Right lung (tissue), 2 donors: ENCODE measurements at regions not wholly inside any gene's neighbourhood (a gene's known extent, or its start where the extent isn't known, plus 50 kb on each side); places are given as distances from the start of the nearest gene placed in this dataset.
A peak's percentile ranks its signal among the peaks of the same experiment; 100 is the strongest.
"Not testable (repeated sequence)": the region's sequence is repeated elsewhere in the genome, so short reads cannot be mapped to it uniquely, and the experiment has no call there.

Experiments
- DNase-seq, 2 donors: peaks; one replicate each; pipeline ENCODE4 v3.0.0-alpha.2; 2013

DNA sequence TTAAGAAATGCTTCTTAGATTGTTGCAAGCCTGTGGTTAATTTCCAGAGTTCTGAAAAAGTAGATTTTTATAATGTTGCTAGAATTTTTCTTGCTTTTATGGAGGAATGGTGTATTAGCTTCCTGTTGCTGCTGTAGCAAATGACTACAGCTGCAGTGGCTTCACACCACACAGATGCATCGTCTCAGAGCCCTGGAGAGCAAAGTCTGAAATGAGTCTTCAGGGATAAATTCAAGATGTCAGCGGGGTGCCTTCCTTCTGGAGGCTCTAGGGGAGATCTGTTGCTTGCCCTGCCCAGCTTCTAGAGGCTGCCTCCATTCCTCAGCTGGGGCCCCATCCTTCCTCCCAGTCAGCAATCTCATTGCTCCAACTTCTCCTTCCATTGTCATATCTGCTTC, 187.8 kb downstream of the ZNF516 start:
- no peak for DNase-seq

DNA sequence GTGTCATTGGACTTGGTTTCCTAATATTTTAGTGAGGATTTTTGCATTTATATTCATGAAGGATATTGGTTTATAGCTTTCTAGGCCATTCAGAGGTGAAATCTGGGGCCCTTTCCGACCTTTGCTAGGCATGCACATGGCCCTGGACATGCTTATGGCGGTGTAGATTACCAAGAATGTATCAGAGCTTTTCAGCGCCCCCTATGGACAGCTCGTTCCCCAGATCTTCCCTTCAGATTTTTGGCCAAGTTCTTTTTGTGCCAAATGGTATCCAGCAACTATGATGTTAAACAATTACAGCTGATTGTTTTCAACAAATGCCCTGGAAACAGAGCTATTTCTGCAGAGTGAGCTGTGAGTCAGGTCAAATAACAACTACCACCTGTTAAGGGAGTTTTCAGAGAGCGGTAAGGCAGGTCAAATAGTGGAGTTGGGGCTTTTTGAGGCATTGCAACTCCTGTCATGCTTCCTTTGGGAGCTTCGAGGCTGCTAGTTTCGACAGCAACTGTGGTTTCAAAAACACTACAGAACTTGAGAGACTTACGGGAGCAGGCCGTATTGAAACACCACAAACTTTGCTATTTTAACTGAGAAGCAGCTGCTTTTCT, 188.3 kb downstream of the ZNF516 start:
- no peak for DNase-seq

DNA sequence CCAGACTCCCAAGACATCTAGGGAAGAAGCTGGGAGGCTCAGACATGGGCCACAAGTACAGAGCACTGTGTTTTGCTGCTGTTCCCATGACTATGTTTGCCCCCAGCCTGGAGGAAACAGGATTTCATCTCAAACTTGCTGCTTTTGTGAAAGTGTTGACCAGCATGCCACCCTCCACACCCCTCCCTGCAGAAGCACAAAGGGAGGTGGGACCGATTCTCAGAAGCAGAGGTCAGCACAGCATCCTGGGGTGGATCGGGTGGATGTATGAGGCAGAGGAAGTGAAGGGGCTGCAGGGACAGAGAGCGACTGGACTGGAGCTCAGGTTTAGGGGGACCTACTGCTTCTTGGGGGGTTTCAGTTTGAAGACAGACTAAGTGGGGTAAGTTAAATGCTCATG, 209.2 kb downstream of the ZNF516 start:
- DNase-seq: no peak

DNA sequence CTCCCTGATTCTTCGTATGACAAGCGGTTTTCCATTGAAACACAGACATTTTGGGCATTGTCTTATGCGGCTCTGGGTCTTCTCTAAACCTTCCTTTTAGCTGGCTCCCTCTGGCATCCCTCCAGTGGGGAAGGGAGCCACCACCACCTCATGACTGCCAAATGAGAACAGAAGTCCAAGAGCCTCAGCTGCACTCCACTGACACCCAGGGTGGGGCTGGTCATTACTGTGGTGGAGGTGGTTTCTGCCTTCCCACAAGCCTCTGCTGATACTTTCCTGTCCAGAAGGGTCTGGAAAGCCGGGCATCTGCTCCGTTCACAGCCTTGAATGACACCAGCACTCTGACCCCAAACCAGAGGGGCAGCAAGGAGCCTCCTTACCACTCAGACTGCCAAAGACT, 213.5 kb downstream of the ZNF516 start:
- no peak for DNase-seq

DNA sequence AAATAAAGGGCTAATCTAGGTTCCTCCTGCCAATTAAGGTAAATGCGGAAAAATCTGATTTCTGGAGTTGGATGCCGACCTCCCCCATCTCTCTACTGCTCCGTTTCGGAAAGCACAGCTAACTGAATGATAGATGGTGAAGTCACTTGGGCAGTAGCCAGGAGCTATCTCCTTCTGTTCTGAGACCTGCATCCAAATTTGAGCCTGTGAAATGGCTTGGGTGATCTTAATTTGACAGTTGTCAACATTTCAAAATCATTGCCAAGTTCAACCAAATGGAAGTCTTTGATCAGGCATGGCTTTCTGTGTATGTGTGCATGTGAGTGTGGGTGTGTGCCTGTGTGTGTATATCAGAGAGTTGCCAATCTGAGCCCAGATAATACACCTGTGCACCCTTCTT, 217.2 kb downstream of the ZNF516 start:
- no peak for DNase-seq

DNA sequence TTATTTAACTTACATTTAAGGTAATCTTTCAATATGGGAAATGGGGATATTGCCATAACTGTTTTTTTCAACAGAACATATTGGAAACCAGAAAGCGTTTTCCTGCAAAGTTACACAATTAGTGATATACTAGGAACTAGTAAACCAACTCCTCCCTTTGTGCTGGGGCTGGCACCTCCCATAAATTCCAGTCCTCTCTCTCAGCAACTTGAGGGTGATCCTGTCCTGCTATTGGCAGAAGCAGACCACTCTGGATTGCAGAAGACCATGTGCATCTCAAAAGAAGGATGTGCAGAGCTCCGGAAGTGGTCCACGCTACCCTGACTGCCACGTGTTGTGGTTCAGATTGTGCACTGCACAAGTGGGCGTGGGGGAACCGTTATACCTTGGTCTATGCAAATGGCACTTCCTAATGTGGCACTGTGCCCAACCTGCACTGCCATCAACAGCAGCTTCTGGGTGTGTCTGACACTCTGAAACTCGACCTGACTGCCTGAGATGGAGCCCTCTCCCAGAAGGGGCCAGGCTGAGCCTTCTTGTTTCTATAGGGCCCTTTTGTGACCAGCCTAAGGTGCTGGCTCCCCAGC, 219.2 kb downstream of the ZNF516 start:
- no peak for DNase-seq

DNA sequence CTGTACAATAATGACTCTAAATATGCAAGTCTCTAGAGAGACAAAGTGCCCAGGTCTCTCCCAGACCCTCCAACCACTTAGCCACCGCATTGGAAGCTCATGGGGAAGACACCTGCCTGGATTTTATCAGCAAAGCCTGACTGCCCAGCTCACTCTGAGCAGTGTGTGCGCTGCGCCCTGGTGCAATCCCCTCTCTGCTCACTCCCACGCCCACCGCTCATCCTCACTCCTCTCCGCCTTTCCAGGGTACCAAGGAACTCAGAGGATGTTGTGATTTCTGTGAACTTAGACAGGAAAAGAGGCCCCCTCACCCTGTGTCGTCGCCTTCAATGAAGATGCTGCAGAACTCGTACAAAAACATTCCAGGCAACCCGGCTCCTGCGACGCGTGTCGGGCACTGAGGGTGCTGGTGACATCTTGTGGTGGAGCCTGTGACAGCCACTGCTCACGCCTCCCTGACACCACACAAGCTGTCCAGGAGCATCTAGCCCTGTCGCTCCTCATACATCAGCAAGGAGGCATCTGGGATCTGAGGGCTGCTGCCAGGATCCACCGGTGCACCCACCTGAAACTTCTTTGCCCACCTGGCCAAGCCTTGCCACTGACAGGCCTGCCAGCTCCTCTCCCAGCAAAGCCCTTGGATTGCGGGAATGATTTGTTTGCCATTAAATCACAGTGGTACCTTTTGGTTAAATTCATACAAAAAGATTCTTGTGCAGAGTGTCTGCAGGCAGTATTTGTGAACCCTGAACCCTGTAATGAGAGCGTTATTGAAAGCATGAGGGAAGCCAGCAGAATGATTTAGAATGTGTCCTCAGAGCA, 220.4 kb downstream of the ZNF516 start:
- no peak for DNase-seq

DNA sequence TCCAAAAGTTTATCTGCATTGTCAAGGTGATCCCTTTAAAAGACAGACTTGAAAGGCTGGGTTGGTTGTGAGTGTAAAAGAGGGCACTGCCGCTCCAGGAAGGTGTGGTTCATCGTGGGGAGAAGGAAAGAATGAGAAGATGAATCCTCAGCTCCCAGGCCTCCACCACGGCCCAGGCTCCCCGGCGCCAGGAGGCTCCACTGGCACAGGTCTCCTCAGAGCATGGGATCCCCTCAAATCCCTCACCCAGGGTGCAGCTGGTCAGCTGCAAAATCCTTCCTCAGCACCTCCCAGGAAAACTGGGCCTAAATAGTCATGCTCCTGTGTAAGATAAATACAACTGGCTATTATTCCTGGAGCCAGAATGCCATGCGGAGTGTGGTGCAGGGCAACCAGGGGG, 221.1 kb downstream of the ZNF516 start:
- no peak for DNase-seq

DNA sequence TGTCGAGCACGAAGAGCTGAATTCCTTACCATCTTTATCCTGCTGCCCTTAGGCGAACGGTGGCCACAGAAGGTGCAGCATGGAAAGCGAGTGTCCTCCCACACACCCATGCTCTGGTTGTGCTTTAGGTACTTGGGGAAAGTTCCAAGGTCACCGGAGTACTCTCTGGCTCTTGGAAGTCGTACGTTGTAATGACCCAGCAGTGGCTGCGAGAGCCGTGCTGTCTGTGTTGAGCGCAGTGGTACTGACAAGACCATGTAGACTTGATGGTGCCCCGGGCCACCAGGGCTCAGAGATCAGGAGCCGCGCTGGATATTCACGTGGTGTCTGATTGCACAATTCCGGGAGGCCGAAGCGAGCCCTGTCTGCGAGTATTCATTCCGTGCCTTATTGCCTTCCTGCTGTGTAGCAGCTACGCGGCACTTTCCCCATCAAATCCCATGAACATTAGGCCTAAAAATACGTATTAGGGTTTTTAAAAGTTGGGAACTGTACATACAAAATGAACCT, 222.0 kb downstream of the ZNF516 start:
- no peak for DNase-seq

DNA sequence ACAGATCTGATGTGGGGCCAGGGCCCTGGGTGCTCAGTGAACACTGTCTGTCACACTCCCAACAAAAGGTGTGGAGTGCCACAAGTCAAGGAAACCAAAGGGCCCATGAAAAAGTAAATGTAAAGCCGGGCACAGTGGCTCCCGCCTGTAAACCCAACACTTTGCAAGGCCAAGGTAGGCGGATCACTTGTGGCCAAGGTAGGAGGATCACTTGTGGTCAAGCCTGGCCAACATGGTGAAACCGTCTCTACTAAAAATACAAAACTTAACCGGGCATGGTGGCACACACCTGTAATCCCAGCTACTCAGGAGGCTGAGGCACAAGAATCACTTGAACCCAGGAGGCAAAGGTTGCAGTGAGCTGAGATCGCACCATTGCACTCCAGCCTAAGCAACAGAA, 227.6 kb downstream of the ZNF516 start:
- not testable (repeated sequence) for DNase-seq

DNA sequence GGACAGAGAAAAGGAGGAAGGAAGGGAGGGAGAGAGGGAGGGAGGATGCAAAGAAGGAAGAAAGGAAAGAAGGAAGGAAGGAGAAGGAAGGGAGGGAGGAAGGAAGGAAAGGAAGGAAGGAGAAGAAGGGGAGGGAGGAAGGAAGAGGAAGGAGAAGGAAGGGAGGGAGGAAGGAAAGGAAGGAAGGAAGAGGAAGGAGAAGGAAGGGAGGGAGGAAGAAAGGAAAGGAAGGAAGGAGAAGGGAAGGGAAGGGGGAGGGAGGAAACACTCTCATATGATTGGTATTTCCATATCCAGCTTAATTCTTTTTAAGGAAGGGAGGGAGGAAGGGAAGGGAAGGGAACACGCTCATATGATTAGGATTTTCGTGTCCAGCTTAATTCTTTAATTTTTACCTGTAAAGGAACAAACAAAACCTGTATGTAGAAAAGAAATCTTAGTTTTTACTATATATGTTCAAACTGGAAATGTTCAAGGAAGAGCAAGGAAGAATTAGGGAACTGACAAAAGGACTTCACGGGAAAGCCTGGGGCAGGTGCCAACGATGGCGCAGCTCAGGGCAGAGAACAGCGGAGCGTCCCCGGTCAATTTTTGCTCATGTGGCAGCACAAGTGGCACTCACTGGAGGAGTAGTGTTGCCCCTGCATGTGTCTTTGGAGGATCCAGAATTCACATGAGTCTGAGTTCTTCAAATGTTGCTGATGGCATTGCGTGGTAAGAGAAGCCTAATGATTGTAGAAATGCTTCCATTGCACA, 228.6 kb downstream of the ZNF516 start:
- DNase-seq: no peak

DNA sequence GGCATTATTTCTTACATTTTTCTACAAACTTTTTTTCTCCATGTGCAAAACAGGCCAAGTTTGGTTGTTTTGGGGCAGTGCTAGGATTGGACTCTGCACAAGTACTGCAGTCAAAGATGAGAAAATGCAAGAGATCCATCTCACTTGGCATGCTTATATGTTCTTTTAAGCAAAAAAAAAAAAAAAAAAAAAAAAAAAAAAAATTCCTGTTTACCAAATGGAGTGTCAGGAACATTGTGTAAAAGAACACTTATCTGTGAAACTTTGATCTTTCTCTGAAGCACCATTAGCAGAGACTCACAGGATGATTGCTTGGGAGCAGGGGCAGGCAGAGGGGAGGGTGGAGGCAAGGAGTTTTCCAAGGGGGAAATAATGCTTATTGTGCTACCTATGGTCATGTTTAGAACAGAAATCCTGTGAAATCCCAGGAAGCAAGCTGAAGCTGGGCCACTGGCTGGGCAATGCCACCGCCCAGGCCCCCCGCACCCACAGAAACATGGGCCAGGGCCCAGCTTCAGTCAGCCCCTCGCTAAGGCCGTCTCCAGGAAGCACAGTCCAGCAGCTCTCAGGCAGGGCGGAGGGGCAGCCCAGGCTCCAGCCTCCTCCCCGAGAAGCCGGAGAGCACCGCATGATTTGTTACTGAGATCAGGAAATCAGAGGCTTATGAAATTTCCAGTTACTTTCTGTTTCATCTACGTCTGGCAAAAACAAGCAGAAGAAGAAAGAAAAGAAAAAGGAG, 229.4 kb downstream of the ZNF516 start:
- peak; percentile 81 to 85 for DNase-seq

DNA sequence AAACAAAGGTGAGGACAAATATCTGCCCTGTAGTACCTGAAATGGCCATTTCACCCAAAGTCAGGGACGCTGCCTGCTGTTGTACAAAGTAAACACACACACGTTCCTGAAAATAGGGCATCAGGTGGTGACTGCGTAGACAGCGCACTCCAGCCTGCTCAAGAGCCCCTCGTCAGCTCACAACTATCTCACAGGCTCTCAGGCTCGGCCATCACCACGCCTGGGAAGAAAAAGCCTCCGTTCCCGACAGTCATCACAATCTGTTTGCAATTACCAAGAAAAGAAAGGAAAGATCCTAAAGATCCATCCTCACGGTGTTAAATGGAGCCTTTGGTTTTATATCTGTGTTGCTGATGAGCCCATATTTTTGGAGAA, 230.2 kb downstream of the ZNF516 start:
- DNase-seq: no peak

DNA sequence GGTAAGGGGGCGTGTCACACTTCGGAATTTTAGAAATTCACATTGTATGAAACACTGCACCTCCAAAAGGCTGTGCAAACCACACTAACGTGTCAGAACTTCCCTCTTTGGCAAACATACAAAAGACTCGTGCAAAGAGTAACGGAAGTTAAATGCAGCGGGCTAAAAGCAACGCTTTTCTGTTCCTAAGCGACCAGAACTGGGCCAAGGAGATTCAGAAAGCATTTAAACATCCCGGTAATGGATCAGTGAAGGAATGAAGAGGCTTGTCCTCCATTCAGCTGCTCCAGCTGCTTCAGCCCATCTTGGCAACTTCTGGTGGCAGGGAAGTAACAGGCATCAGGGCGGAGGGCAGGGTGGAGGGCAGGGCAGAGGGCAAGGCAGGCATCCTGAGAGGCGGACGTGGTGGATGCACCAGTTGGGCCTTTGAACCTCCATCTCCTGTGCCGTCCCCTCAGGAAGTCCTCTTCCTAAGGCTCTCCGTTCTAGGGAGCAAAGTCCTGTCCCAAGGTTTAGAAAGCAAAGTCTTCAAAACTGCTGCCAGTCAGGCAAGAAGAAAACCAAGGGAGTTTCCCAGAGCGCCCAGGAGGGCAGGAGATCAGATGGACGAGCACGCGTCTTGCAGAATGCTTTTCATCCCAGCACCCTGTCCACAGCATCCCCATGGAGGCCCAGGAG, 230.7 kb downstream of the ZNF516 start:
- no peak for DNase-seq

DNA sequence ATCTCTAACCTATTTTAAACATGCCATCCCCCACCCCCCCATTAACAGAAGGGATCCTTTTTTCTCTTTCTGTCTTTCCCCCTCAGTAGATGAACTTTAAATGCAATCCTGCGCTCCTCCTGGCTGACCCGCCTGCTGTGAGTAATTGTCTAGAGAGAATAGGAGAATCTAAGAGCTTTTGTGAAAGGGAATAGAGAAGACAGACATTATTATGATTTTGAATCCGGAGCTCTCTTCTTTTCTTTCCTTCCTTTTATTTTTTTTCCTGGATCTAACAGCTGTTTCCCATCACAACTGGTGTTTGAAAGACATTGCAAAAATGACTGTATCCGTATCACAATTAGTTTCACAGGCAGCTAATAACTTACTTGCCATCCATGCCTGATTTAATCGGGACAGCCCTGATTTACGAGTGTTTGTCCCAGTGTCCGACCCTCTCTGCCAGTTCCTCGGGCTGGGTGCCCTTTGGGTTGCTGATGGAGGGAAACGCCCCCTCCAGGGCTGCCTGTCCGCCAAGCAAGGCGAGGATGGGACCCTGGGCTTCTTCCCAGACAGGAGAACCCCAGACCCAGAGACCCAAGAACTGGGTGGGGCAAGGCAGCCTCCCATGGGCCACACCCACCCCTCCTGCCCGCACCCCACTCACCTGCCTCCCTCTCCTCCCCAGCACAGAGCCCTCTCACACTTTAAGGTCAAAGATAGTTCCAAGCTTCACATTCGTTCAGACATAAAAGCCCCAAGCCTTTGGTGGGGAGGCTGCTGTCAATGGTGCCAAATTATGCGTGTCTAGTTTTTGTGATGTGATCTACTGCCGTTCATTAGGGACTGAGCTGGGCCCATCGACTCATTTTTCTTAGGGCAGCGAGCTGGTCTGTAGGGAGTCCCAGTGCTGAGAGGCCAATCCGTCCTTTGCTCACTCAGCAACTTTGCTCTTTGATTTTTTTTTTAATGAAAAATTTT, 231.7 kb downstream of the ZNF516 start:
- peak; percentile 59 to 62 for DNase-seq

DNA sequence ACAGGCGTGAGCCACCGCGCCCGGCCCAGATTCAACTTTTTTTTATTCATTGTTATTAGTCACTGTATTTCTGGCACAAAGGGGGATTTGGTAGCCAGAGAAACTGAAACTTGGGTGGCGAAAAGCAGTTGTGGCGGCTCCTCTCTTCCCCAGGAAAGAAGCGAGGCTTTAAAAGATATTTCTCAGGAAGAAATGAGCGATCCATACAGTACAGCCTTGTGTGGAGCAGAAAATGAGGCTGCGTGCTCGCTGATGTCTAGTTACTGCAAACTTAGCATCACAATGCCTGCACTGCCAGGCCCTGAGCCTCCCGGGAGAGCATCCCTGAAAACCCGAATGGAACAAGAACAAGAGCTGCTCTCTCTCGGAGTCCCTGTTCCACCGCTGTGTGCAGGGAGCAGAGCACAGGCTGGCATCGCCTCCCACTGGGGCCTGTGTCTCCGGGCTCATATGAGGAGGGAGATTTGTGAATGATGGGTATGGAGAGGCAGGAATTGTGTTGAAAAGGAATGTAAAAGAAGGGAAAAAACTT, 234.0 kb downstream of the ZNF516 start:
- DNase-seq: no peak

DNA sequence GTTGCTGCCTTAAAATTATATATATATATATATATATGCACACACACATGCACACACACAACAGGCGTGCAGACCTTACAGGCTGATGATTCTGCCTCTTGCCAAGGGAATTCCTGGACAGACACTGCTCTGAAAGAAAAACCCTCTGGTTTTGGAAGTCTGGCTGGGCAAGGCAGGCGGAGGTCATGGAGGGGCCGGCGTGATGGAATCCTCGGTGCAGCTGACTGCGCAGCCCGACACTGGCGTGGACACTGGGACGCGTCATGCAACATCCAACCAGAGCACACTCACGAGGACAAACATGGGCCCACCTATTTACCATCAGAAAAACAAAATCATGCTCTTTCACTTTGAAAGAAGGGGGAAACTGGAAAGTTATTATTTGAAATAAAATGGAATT, 235.3 kb downstream of the ZNF516 start:
- no peak for DNase-seq

DNA sequence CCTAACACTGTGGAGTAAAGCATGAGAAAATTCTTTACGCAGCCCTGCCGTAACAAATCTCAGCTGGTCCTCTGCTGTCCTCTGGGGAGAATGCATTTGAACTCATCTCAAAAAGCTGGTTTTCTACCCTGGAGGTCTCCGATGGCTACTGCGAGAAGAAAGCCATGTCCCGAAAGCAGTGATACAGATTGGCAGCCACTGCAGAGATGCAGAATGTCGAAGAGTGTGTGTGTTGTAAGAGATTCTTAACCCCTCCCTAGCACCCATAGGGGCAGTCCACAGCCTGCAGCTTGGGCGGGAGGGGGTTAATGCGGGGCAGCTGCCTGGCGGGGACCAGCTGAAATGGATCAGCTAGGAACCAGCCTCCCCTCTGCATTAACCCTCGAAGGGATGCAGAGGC, 235.9 kb downstream of the ZNF516 start:
- DNase-seq: peak in 1 of 2 donors; percentile 62

DNA sequence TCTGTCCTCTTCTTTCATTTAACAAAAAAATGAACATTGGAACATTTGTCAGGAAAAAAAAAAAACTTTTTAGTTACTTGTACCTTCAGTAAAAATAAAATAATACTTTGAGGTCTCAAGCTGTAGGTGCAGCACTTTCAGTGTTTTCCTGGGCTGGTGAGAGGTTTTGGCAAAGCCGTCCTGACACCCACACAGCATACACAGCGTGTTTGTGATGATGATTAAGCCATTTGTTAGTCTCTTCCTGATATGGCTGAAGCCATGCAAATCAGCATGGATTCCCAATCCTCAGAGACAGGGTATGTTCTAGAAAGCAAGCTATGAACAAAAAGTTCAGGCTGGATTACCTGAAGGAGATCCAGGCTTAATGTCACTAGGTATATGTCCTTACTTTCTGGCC, 236.8 kb downstream of the ZNF516 start:
- DNase-seq: no peak
